Vagina (tissue), 2 donors: ENCODE measurements at regions not wholly inside any gene's neighbourhood (a gene's known extent, or its start where the extent isn't known, plus 50 kb on each side); places are given as distances from the start of the nearest gene placed in this dataset.

Experiments
- DNase-seq, 2 donors: peaks; one replicate each; pipeline ENCODE4 v3.0.0-alpha.2; 2017; ENCODE audit errors: extremely low spot score in 2 of 2
- H3K27ac ChIP-seq: fragments of 200-600 bp; sonication (generic); one replicate; pipeline ENCODE4 v1.5.1; 2019
- H3K27me3 ChIP-seq: fragments of 200-600 bp; sonication (generic); one replicate; pipeline ENCODE4 v1.5.1; 2019
- H3K36me3 ChIP-seq, 2 donors: fragments of 200-600 bp; sonication (generic); one replicate each; pipeline ENCODE4 v1.5.1; 2017 to 2019
- H3K4me1 ChIP-seq: fragments of 200-600 bp; sonication (generic); one replicate; pipeline ENCODE4 v1.5.1; 2019
- H3K4me3 ChIP-seq, 2 donors: fragments of 200-600 bp; sonication (generic); 1 replicate in 1 of 2; 2 replicates in 1 of 2; pipeline ENCODE4 v1.5.1; 2016 to 2019
- H3K9me3 ChIP-seq: fragments of 200-600 bp; sonication (generic); one replicate; pipeline ENCODE4 v1.5.1; 2019
- POLR2A ChIP-seq, 2 donors: fragments of 450-650 bp; IDR thresholded peaks; one replicate each; pipeline ENCODE4 v1.6.1; 2017; ENCODE audit warnings: antibody characterized with exemption in 2 of 2, mild to moderate bottlenecking in 2 of 2, moderate library complexity in 2 of 2
- POLR2AphosphoS5 ChIP-seq, 2 donors: sonication (generic); formaldehyde crosslinking; IDR thresholded peaks; one replicate each; pipeline ENCODE4 v1.9.0; 2017; ENCODE audit warnings: antibody characterized with exemption in 2 of 2, mild to moderate bottlenecking in 2 of 2, low read depth in 1 of 2; ENCODE audit not compliant: insufficient read depth in 1 of 2
- intact Hi-C: fragments of 100-400 bp; cut with DNase I; formaldehyde crosslinking; loops from one replicate; pipeline ENCODE4 v1.15.1; 2023
- TF ChIP-seq, protein P1 (sequence below), 3 experiments: fragments of 450-650 bp in 2 of 3; fragments of 200-600 bp in 1 of 3; sonication (generic) in 1 of 3; IDR thresholded peaks; one replicate each; pipeline ENCODE4 v1.5.1; 2017 to 2019; ENCODE audit warnings: antibody characterized with exemption in 3 of 3, mild to moderate bottlenecking in 2 of 3, moderate library complexity in 2 of 3

DNA sequence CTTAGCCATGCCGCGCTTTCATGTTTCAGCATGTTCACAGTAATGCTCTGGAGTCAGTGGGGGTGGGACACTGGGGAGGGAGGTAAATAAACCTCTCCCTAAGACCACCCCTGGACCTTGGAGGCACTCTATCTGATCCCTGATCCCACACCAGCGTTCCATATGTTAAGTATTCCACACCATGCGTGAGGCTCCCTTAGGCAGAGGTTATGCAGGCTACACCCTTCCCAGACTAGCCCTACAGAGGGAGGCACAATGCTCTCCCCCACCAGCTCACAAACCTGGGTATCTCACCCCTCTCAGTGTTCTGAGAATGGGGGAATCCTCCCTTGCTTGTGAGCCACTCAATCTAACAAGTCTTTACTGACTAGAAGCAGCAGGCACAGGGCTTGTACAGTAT lies 1610.4 kb upstream of the ZEB2 start:
- DNase-seq = no peak
- intact Hi-C loops = no loop called here
- TF ChIP-seq POLR2AphosphoS5 (IDR thresholded peaks at IDR 0.05; ENCODE audit: insufficient read depth in 1 of 2, low read depth in 1 of 2) = no peak
- no peaks in the 10 kb centered on the region for H3K9me3 ChIP-seq
- no peaks in the 10 kb centered on the region for H3K4me1 ChIP-seq
- no peak overlapping the region for H3K27ac ChIP-seq
- H3K4me3 ChIP-seq = no peak overlapping the region
- H3K27me3 ChIP-seq = no peaks in the 10 kb centered on the region
- no peaks in the 10 kb centered on the region for H3K36me3 ChIP-seq

DNA sequence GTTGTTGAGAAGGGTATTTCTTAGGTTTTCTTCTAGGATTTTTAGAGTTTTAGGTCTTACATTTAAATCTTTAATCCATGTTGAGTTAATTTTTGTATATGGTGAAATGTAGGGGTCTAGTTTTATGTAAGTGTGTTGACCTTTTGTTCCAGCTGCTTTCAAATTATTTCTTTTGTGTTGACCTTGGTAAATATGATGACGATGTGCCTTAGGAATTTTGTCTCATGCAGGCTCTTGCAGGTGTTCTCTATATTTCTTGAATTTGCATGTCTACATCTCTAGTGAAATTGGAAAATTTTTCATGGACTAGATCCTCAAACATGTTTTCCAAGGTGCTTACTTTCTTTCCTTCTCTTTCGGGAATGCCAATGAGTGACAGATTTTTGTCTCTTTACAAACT lies 1609.3 kb upstream of the ZEB2 start:
- Histone ChIP-seq H3K27me3 (no peaks in the 10 kb centered on the region), H3K4me3 (no peak overlapping the region), H3K9me3 (no peaks in the 10 kb centered on the region), H3K27ac (no peak overlapping the region), H3K36me3 (no peaks in the 10 kb centered on the region), H3K4me1 (no peaks in the 10 kb centered on the region)
- TF ChIP-seq POLR2A (IDR thresholded peaks at IDR 0.05) = no peak
- TF ChIP-seq, protein P1, sequence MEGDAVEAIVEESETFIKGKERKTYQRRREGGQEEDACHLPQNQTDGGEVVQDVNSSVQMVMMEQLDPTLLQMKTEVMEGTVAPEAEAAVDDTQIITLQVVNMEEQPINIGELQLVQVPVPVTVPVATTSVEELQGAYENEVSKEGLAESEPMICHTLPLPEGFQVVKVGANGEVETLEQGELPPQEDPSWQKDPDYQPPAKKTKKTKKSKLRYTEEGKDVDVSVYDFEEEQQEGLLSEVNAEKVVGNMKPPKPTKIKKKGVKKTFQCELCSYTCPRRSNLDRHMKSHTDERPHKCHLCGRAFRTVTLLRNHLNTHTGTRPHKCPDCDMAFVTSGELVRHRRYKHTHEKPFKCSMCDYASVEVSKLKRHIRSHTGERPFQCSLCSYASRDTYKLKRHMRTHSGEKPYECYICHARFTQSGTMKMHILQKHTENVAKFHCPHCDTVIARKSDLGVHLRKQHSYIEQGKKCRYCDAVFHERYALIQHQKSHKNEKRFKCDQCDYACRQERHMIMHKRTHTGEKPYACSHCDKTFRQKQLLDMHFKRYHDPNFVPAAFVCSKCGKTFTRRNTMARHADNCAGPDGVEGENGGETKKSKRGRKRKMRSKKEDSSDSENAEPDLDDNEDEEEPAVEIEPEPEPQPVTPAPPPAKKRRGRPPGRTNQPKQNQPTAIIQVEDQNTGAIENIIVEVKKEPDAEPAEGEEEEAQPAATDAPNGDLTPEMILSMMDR (IDR thresholded peaks at IDR 0.05) = no peak
- TF ChIP-seq POLR2AphosphoS5 (IDR thresholded peaks at IDR 0.05; ENCODE audit: insufficient read depth in 1 of 2, low read depth in 1 of 2) = no peak
- DNase-seq = no peak
- intact Hi-C loops = no loop called here

DNA sequence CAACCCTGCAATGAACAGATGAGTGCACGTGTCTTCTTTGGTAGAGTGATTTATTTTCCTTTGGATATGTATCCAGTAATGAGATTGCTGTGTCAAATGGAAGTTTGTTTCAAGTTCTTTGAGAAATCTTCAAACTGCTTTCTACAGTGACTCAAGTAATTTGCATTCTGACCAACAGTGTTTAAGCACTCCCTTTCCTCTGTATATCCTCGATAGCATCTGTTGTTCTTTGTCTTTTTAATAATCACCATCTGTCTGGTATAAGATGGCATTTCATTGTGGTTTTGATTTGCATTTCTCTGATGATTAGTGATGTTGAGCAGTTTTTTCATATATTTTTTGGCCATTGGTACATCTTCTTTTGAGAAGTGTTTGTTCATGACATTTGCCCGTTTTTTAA lies 1608.3 kb upstream of the ZEB2 start:
- no peak for DNase-seq
- no peak overlapping the region for H3K27ac ChIP-seq
- H3K9me3 ChIP-seq = no peaks in the 10 kb centered on the region
- intact Hi-C loops = no loop called here
- no peak for TF ChIP-seq POLR2AphosphoS5 (IDR thresholded peaks at IDR 0.05; ENCODE audit: insufficient read depth in 1 of 2, low read depth in 1 of 2)
- no peak for TF ChIP-seq POLR2A (IDR thresholded peaks at IDR 0.05)
- TF ChIP-seq, protein P1 (IDR thresholded peaks at IDR 0.05) = no peak
- no peaks in the 10 kb centered on the region for H3K27me3 ChIP-seq
- H3K4me1 ChIP-seq = no peaks in the 10 kb centered on the region
- H3K36me3 ChIP-seq = no peaks in the 10 kb centered on the region
- H3K4me3 ChIP-seq = no peak overlapping the region

DNA sequence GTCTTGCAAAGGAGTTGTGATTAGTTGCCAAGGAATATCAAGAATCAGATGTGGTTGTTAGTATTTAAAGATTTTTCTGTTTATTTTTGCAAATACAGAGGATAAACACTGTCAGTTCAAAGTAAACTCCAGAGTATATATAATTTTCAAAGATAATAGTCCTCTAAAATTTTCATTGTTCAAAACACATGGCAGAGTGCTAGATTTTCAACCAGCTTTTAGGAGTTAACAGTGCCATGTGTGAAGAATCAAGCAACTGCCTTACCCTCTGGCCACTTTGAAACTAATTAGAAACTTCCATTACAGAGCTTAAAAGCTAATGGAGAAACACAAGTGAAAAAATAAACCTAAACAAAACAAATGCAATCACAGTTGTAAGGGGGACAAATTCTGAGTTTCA lies 1605.6 kb upstream of the ZEB2 start:
- no peak overlapping the region for H3K27ac ChIP-seq
- H3K27me3 ChIP-seq = no peaks in the 10 kb centered on the region
- intact Hi-C loops = no loop called here
- H3K36me3 ChIP-seq = no peaks in the 10 kb centered on the region
- H3K4me1 ChIP-seq = no peaks in the 10 kb centered on the region
- no peak for DNase-seq
- no peak overlapping the region for H3K4me3 ChIP-seq
- TF ChIP-seq POLR2A (IDR thresholded peaks at IDR 0.05) (no peak), POLR2AphosphoS5 (IDR thresholded peaks at IDR 0.05; ENCODE audit: insufficient read depth in 1 of 2, low read depth in 1 of 2) (no peak)
- TF ChIP-seq, protein P1 (IDR thresholded peaks at IDR 0.05) = no peak
- H3K9me3 ChIP-seq = no peaks in the 10 kb centered on the region

DNA sequence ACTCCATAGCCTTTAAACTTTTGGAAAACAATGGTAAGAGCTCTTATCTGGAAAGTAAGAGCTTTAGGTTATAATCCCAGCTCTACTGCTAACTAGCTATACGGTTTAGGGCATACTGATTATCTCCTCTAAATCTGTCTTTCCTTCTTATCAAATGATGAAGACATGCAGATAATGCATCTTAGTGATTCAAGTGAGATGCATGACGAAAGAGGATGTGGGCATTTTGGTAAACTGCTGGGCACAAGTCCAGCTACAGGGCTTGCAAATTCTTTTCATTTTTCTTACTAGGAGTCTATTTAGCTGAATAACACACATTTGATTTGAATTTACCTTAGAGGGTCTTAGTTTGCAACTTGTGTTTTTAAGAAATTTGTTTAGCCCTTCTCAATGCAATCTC lies 1604.8 kb upstream of the ZEB2 start:
- no peak for TF ChIP-seq POLR2AphosphoS5 (IDR thresholded peaks at IDR 0.05; ENCODE audit: insufficient read depth in 1 of 2, low read depth in 1 of 2)
- TF ChIP-seq POLR2A (IDR thresholded peaks at IDR 0.05) = no peak
- TF ChIP-seq, protein P1 (IDR thresholded peaks at IDR 0.05) = no peak
- Histone ChIP-seq H3K4me3 (no peak overlapping the region), H3K4me1 (no peaks in the 10 kb centered on the region), H3K36me3 (no peaks in the 10 kb centered on the region), H3K9me3 (no peaks in the 10 kb centered on the region), H3K27ac (no peak overlapping the region), H3K27me3 (no peaks in the 10 kb centered on the region)
- intact Hi-C loops = no loop called here
- DNase-seq = no peak

DNA sequence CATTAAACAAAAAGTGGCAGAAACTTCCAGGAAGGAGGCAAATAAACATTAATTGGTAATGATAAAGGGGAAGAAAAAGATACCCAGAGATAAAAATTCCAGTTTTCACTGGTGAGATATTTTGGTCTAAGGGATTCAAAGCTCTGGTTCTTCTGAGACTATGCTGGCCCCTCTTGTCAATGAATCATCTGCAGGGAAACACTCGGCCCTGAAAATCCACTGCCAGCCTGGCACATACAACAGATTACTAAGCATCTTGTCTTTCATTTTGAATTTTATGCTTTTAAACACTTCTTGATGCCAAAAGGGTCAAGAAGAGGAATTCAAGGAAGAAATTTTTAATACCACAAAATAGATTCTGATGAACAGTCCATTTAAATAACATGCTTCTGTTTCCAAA lies 1603.8 kb upstream of the ZEB2 start:
- H3K27me3 ChIP-seq = no peaks in the 10 kb centered on the region
- H3K9me3 ChIP-seq = no peaks in the 10 kb centered on the region
- no peak for DNase-seq
- TF ChIP-seq, protein P1 (IDR thresholded peaks at IDR 0.05) = no peak
- no peak for TF ChIP-seq POLR2A (IDR thresholded peaks at IDR 0.05)
- no peak for TF ChIP-seq POLR2AphosphoS5 (IDR thresholded peaks at IDR 0.05; ENCODE audit: insufficient read depth in 1 of 2, low read depth in 1 of 2)
- no peaks in the 10 kb centered on the region for H3K4me1 ChIP-seq
- H3K4me3 ChIP-seq = no peak overlapping the region
- intact Hi-C loops = no loop called here
- no peaks in the 10 kb centered on the region for H3K36me3 ChIP-seq
- H3K27ac ChIP-seq = no peak overlapping the region
